Fibroblast of lung (primary cell): ENCODE measurements at regions not wholly inside any gene's neighbourhood (a gene's known extent, or its start where the extent isn't known, plus 50 kb on each side); places are given as distances from the start of the nearest gene placed in this dataset.

ENCODE experiments used
- DNase-seq, 2 donors: peaks; one replicate each; pipeline versions ENCODE4 v3.0.0 to v3.0.0-alpha.2; 2010; ENCODE audit warnings: low read depth in 2 of 2
- H2AFZ ChIP-seq: 2 replicates; pipeline ENCODE4 v1.5.1; 2012; ENCODE audit warnings: low read length, control low read depth, inconsistent platforms
- H3K27ac ChIP-seq: 2 replicates; pipeline ENCODE4 v1.5.1; 2011; ENCODE audit warnings: low read length, control low read depth; ENCODE audit not compliant: insufficient read depth
- H3K27me3 ChIP-seq: 2 replicates; pipeline ENCODE4 v1.5.1; 2011; ENCODE audit warnings: mild to moderate bottlenecking, low read length; ENCODE audit not compliant: control insufficient read depth, insufficient read depth
- H3K36me3 ChIP-seq: 2 replicates; pipeline ENCODE4 v1.5.1; 2011; ENCODE audit warnings: low read length; ENCODE audit not compliant: control insufficient read depth, insufficient read depth
- H3K4me1 ChIP-seq: 2 replicates; pipeline ENCODE4 v1.5.1; 2011; ENCODE audit warnings: low read length; ENCODE audit not compliant: control insufficient read depth, insufficient read depth; ENCODE audit errors: extremely low read depth
- H3K4me2 ChIP-seq: 2 replicates; pipeline ENCODE4 v1.5.1; 2011; ENCODE audit warnings: low read length, control low read depth; ENCODE audit not compliant: insufficient read depth; ENCODE audit errors: extremely low read depth
- H3K4me3 ChIP-seq, 4 experiments: fragments of 200-600 bp in 1 of 4; sonication (generic) in 1 of 4; replicated peaks in 1 of 4; 2 replicates each; pipeline ENCODE4 v1.5.1; 2011 to 2016; ENCODE audit warnings: low read length in 4 of 4, low read depth in 3 of 4, mild to moderate bottlenecking in 3 of 4, control low read depth in 2 of 4, inconsistent platforms in 1 of 4, mixed read lengths in 1 of 4; ENCODE audit not compliant: insufficient read depth in 1 of 4; ENCODE audit errors: control extremely low read depth in 1 of 4
- H3K79me2 ChIP-seq: 2 replicates; pipeline ENCODE4 v1.5.1; 2012; ENCODE audit warnings: mild to moderate bottlenecking, low read length, inconsistent platforms; ENCODE audit not compliant: control insufficient read depth, insufficient read depth
- H3K9ac ChIP-seq: 2 replicates; pipeline ENCODE4 v1.5.1; 2011; ENCODE audit warnings: mild to moderate bottlenecking, low read length, control low read depth; ENCODE audit not compliant: insufficient read depth
- H3K9me3 ChIP-seq: 2 replicates; pipeline ENCODE4 v1.5.1; 2012; ENCODE audit warnings: low read depth, low read length; ENCODE audit not compliant: control insufficient read depth, insufficient read depth
- H4K20me1 ChIP-seq: 2 replicates; pipeline ENCODE4 v1.5.1; 2011; ENCODE audit warnings: low read length; ENCODE audit not compliant: control insufficient read depth, insufficient read depth; ENCODE audit errors: extremely low read depth
- EZH2 ChIP-seq: IDR thresholded peaks from 2 replicates; pipeline ENCODE4 v1.5.1; 2012; ENCODE audit warnings: low read length, control low read depth, mild to moderate bottlenecking; ENCODE audit errors: missing control alignments
- TF ChIP-seq, protein P1 (sequence below), 2 donors: IDR thresholded peaks in 1 of 2; conservative IDR thresholded peaks in 1 of 2; 1 replicate in 1 of 2; 2 replicates in 1 of 2; pipeline ENCODE4 v1.5.1; 2011 to 2012; ENCODE audit warnings: low read length in 2 of 2, control low read depth in 1 of 2, inconsistent platforms in 1 of 2, low read depth in 1 of 2, mild to moderate bottlenecking in 1 of 2

DNA sequence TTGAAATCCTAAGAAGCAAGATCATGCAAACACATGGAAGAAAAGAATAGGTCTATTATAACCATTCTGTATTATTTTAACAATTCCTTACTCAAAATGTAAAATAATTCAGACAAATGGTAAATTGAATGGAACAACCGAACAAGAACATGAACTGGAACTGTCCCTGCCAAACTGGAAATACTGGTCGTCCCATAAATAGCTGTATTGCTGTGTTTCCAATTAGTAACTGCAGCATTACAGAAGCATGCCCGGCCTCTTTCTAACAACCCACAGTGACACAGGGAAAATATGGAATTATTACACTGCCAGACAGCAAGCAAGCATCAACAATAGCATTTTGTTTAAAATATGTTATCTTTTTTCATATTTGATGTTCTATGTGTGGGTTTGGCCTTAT lies 1138.5 kb upstream of the PHF14 start:
- no peaks in the 10 kb centered on the region for H3K36me3 ChIP-seq
- no peak overlapping the region for H2AFZ ChIP-seq
- no peaks in the 10 kb centered on the region for H3K4me1 ChIP-seq
- H3K4me2 ChIP-seq = no peak overlapping the region
- no peak overlapping the region for H3K9ac ChIP-seq
- TF ChIP-seq, protein P1, sequence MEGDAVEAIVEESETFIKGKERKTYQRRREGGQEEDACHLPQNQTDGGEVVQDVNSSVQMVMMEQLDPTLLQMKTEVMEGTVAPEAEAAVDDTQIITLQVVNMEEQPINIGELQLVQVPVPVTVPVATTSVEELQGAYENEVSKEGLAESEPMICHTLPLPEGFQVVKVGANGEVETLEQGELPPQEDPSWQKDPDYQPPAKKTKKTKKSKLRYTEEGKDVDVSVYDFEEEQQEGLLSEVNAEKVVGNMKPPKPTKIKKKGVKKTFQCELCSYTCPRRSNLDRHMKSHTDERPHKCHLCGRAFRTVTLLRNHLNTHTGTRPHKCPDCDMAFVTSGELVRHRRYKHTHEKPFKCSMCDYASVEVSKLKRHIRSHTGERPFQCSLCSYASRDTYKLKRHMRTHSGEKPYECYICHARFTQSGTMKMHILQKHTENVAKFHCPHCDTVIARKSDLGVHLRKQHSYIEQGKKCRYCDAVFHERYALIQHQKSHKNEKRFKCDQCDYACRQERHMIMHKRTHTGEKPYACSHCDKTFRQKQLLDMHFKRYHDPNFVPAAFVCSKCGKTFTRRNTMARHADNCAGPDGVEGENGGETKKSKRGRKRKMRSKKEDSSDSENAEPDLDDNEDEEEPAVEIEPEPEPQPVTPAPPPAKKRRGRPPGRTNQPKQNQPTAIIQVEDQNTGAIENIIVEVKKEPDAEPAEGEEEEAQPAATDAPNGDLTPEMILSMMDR (conservative IDR thresholded peaks at IDR 0.05 in 1 of 2, IDR thresholded peaks at IDR 0.05 in 1 of 2; ENCODE audit: low read depth in 1 of 2, low read length in 2 of 2) = no peak
- no peak for TF ChIP-seq EZH2
- H3K4me3 ChIP-seq = no peak overlapping the region
- no peak overlapping the region for H3K27ac ChIP-seq
- no peaks in the 10 kb centered on the region for H3K79me2 ChIP-seq
- H4K20me1 ChIP-seq = no peaks in the 10 kb centered on the region
- H3K9me3 ChIP-seq = no peaks in the 10 kb centered on the region
- H3K27me3 ChIP-seq = no peaks in the 10 kb centered on the region
- DNase-seq = no peak

DNA sequence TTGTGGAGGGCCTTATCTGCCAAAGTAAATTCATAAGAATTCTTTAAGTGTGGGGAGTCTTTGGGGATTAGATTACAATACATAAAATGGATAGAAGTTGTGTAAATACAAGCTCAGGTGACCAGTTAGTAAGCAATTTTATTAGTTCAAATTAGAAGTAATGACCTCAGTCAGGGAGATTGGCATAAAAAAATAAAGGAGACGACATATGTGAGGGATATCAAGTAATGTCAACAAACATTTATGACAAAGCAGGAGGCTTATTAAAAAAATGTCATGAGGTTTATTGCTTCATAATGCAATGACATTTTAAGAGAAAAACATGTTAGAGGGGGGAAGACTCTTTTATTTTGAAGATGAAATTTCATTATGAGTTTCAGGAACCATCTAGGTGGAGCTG lies 1137.0 kb upstream of the PHF14 start:
- H3K79me2 ChIP-seq = no peaks in the 10 kb centered on the region
- H3K27me3 ChIP-seq = no peaks in the 10 kb centered on the region
- no peak overlapping the region for H3K4me3 ChIP-seq
- no peaks in the 10 kb centered on the region for H3K9me3 ChIP-seq
- TF ChIP-seq EZH2 = no peak
- TF ChIP-seq, protein P1 (conservative IDR thresholded peaks at IDR 0.05 in 1 of 2, IDR thresholded peaks at IDR 0.05 in 1 of 2; ENCODE audit: low read depth in 1 of 2, low read length in 2 of 2) = no peak
- H4K20me1 ChIP-seq = no peaks in the 10 kb centered on the region
- no peaks in the 10 kb centered on the region for H3K4me1 ChIP-seq
- H3K9ac ChIP-seq = no peak overlapping the region
- no peak for DNase-seq
- H2AFZ ChIP-seq = no peak overlapping the region
- H3K27ac ChIP-seq = no peak overlapping the region
- H3K36me3 ChIP-seq = no peaks in the 10 kb centered on the region
- H3K4me2 ChIP-seq = no peak overlapping the region

DNA sequence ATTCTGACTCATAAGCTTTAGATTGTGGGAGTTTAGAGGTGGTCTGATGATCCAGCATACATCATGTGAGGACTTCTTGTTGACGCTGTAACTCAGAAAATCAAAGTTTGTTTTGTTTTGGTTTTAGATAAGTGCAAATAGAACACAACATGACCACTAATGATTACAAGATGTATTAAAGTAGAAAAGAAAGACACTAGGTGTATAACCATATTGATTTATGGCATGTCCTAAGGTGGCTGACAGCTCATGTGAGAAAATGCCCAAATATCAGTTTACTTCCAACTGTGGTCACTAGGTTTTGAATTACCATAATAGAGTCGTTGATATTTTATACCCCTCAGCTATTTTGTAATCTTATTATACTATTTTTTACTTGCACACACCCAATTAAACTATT lies 1131.4 kb upstream of the PHF14 start:
- Histone ChIP-seq H3K4me2 (no peak overlapping the region), H4K20me1 (no peaks in the 10 kb centered on the region), H3K79me2 (no peaks in the 10 kb centered on the region), H3K27me3 (no peaks in the 10 kb centered on the region), H3K4me3 (no peak overlapping the region), H3K36me3 (no peaks in the 10 kb centered on the region), H3K9ac (no peak overlapping the region), H3K27ac (no peak overlapping the region), H3K4me1 (no peaks in the 10 kb centered on the region), H2AFZ (no peak overlapping the region), H3K9me3 (no peaks in the 10 kb centered on the region)
- DNase-seq = no peak
- TF ChIP-seq EZH2 = no peak
- TF ChIP-seq, protein P1 (conservative IDR thresholded peaks at IDR 0.05 in 1 of 2, IDR thresholded peaks at IDR 0.05 in 1 of 2; ENCODE audit: low read depth in 1 of 2, low read length in 2 of 2) = no peak
